Bone marrow (tissue), 2 donors: ENCODE measurements at regions not wholly inside any gene's neighbourhood (a gene's known extent, or its start where the extent isn't known, plus 50 kb on each side); places are given as distances from the start of the nearest gene placed in this dataset.
"Not testable (repeated sequence)": the region's sequence is repeated elsewhere in the genome, so short reads cannot be mapped to it uniquely, and the experiment has no call there.

Experiments used
- DNase-seq, 2 donors: peaks; one replicate each; lab custom pipeline; 2025; lab: John Stamatoyannopoulos, UW

GRCh38 chrX:77160301-77160700, 286.9 kb upstream of the FGF16 start:
- DNase-seq = no peak

DNA sequence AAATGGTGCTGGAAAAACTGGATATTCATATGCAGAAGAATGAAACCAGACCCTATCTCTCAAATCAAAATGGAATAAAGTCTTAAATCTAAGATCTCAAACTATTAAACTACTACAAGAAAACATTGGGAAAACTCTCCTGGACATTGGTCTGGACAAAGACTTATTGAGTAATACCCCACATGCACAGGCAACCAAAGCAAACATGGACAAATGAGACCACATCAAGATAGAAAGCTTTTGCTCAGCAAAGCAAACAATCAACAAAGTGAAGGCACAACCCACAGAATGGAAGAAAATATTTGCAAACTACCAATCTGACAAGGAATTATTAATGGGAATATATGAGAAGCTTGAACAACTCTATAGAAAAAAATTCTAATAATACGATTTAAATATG, 284.4 kb upstream of the FGF16 start:
- DNase-seq = no peak

- DNase-seq = no peak
These were observed 279.2 kb upstream of the FGF16 start for GRCh38 chrX:77167993-77168392.

DNA sequence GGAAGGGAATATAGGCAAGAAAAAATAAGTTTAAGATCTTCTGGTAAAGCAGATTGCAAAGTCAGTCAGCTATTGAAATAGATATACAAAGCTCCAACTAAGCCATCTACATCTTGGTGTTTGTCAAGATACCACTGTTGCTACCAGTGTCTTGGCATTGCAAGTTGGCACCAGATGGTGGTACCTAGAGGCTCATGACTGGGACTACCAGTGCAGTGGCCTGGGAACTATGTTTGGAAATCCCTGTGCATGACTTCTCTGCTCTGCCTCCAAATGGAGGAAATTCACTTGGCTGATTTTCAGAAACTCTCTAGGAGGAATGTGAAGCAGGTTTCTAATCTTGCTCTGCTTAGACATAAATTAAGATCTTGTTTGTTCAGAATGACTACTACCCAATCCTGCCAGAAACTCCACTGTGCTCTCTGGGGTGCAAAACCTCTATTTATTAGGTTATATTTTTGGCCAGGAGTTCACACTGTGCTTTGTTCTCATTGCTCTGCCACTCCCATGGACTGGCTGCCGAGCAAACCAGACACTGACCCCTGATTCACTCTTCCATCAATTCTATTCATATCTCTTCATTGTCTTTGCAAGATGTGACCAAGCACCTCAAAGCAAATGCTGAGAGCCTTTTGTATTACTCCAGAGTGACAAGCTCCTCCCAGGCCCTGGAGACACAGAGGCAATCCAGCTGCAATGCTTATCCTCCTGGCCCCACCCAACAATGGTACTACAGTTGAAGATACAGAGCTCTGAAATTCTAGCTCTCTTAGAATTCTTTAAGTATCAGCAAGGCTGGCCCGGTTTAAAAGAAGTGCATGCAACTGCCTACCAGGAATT, 272.3 kb upstream of the FGF16 start:
- DNase-seq = no peak

GRCh38 chrX:77200663-77201062, 246.5 kb upstream of the FGF16 start:
- DNase-seq = no peak

- DNase-seq = no peak
These were observed 224.1 kb upstream of the FGF16 start for GRCh38 chrX:77223046-77223445.

DNA sequence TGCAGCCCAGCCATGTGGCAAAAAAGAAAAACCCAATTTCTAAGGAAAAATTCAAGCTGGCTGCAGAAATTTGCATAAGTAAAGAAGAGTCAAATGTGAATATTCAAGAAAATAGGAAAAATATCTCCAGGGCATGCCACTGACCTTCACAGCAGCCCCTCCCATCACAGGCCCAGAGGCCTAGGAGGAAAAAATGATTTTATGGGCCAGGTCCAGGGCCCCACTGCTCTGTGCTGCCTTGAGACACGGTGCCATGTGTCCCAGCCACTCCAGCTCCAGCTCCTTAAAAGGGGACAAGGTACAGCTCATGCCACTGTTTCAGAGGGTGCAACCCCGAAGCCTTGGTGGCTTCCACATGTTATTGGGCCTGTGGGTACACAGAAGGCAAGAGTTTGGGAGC, 182.7 kb upstream of the FGF16 start:
- DNase-seq = no peak

GRCh38 chrX:77275392-77275791, 171.8 kb upstream of the FGF16 start:
- DNase-seq = no peak

GRCh38 chrX:77276742-77277141, 170.4 kb upstream of the FGF16 start:
- DNase-seq = no peak

- DNase-seq = no peak
These were observed 169.3 kb upstream of the FGF16 start for GRCh38 chrX:77277911-77278310.

DNA sequence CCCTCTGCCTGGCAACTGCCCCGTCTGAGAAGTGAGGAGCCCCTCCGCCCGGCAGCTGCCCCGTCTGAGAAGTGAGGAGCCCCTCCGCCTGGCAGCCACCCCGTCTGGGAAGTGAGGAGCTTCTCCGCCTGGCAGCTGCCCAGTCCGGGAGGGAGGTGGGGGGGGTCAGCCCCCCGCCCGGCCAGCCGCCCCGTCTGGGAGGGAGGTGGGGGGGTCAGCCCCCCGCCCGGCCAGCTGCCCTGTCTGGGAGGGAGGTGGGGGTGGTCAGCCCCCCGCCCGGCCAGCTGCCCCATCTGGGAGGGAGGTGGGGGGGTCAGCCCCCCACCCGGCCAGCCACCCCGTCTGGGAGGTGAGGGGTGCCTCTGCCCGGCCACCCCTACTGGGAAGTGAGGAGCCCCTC, 167.8 kb upstream of the FGF16 start:
- not testable (repeated sequence) for DNase-seq

GRCh38 chrX:77293331-77293995, 153.7 kb upstream of the FGF16 start:
- DNase-seq = no peak

GRCh38 chrX:77298296-77298695, 148.9 kb upstream of the FGF16 start:
- no peak for DNase-seq

DNA sequence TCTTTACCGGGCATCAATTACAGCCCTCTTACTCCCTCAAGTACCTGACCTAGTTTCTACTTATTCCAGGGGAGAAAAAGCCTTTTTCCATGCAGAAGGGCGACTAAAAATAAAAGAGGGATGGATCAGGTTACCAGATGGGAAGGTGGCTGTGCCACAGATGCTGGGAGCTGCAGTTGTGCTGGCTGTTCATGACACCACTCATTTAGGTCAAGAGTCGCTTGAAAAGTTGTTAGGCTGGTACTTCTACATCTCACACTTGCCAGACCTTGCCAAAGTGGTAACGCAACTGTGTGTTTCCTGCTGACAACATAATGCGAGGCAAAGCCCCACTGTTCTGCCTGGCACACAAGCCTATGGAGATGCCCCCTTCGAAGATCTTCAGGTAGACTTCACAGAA, 148.4 kb upstream of the FGF16 start:
- no peak for DNase-seq

- DNase-seq = no peak
These were observed 147.6 kb upstream of the FGF16 start for GRCh38 chrX:77299549-77299948.

- no peak for DNase-seq
These were observed 105.2 kb upstream of the FGF16 start for GRCh38 chrX:77342004-77342403.

GRCh38 chrX:77346859-77347258, 100.3 kb upstream of the FGF16 start:
- no peak for DNase-seq

- DNase-seq = no peak
These were observed 99.6 kb upstream of the FGF16 start for GRCh38 chrX:77347572-77347971.

DNA sequence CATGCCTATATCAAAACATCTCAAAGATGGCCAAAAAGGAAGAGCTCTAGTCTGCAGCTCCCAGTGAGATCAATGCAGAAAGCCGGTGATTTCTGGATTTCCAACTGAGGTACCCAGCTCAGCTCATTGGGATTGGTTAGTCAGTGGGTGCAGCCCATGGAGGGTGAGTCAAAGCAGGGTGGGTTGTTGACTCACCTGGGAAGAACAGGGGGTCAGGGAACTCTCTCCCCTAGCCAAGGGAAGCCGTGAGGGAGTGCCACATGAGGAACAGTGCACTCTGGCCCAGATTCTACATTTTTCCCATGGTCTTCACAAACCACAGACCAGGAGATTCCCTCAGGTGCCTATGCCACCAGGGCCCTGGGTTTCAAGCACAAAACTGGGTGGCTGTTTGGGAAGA, 57.3 kb upstream of the FGF16 start:
- DNase-seq = no peak

GRCh38 chrX:77390365-77390764, 56.8 kb upstream of the FGF16 start:
- not testable (repeated sequence) for DNase-seq

- DNase-seq = no peak
These were observed 50.4 kb upstream of the FGF16 start for GRCh38 chrX:77396781-77397180.
